HG03135 (cell line): ENCODE measurements at regions not wholly inside any gene's neighbourhood (a gene's known extent, or its start where the extent isn't known, plus 50 kb on each side); places are given as distances from the start of the nearest gene placed in this dataset.

Source experiments
- ATAC-seq: cut with Tn5 transposase; IDR thresholded peaks from one replicate; pipeline ENCODE4 v1.9.1; 2021; ENCODE audit warnings: mild to moderate bottlenecking, moderate library complexity; ENCODE audit not compliant: unreplicated experiment

DNA sequence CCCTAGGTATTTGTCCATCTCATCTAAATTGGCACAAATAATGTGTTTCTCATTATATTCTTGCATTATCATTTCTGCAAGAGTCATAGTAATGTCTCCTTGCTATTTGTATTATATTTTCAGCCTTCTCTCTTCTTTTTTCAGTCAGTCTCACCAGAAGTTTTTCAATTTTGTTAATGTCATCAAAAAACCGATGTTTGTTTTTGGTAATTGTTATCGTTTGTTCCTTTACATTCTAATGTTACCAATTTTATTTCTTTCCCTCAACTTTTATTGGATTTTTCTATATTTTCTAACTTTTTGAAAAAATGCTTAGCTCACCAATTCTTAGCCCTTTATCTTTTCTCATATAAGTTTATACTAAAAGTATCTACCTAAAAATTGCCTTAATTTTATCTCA is 82.2 kb upstream of the NRSN1 start:
- no peak for ATAC-seq

GRCh38 chr6:24051942-24052589 is 73.9 kb upstream of the NRSN1 start:
- ATAC-seq, result no peak

- no peak for ATAC-seq
These were observed 73.4 kb upstream of the NRSN1 start for GRCh38 chr6:24052590-24052961.

GRCh38 chr6:24053057-24053456 is 73.0 kb upstream of the NRSN1 start:
- ATAC-seq, result no peak

GRCh38 chr6:24054388-24054787 is 71.6 kb upstream of the NRSN1 start:
- ATAC-seq, result no peak

- no peak for ATAC-seq
These were observed 69.4 kb upstream of the NRSN1 start for GRCh38 chr6:24056567-24056966.

GRCh38 chr6:24057030-24057429 is 69.0 kb upstream of the NRSN1 start:
- no peak for ATAC-seq

- peak; percentile 94 for ATAC-seq
These were observed 64.8 kb upstream of the NRSN1 start for GRCh38 chr6:24060982-24061754.

DNA sequence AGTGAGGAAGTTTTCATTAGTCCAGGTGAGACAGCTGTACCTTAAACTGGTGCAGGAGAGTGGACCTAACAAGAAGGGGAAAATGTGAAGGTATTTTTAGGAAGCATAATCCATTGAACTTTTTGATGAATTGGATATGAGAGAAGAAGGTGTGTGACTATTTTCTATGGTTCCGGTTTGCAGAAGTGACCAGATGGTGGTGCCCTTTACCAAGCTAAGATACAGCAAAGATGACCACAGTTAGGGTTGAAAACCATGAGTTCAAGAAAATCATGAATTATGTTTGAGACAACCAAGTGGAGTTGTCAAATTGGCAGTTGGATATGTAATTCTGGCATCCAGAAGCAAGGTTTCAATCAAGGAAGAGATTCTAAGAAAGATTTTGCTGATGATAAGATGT is 61.9 kb upstream of the NRSN1 start:
- no peak for ATAC-seq

- no peak for ATAC-seq
These were observed 61.2 kb upstream of the NRSN1 start for GRCh38 chr6:24064832-24065231.

DNA sequence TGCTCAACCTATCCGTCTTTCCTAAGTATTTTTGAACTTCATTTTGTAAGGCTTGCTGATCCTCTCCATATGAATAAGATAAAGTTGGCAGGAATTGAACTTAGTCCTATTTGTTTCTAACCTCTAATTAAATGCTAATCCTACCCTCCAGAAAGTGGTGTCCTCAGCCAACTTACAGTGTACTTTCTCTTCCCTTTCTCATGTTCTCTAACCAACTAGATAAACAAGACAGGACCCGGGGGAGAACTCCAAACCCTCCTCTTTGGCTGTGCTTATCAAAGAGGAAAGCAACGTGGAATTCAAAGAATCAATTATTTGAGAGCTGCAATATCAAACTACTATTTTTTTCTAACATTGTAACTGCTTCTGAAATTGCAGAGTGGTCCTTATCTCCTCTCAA is 56.5 kb upstream of the NRSN1 start:
- ATAC-seq, result no peak

GRCh38 chr6:24072038-24072746 is 53.8 kb upstream of the NRSN1 start:
- no peak for ATAC-seq

- no peak for ATAC-seq
These were observed 50.0 kb upstream of the NRSN1 start for GRCh38 chr6:24076011-24076410.
